SK-N-SH (cell line): ENCODE measurements at regions not wholly inside any gene's neighbourhood (a gene's known extent, or its start where the extent isn't known, plus 50 kb on each side); places are given as distances from the start of the nearest gene placed in this dataset.

ENCODE experiments used
- CTCF ChIA-PET: fragments of 300-600, 350-600 bp; formaldehyde crosslinking; extraction: SDS; loops from one replicate; lab custom pipeline; 2021; lab: Yijun Ruan, JAX
- POLR2A ChIA-PET: fragments of 350-600 bp; sonication (Branson Sonifier 250); formaldehyde crosslinking; extraction: SDS; loops from one replicate; lab custom pipeline; 2020; ENCODE audit warnings: antibody characterized with exemption, inconsistent platforms; lab: Yijun Ruan, JAX
- DNase-seq: peaks from one replicate; pipeline ENCODE4 v3.0.0; 2012
- H2AFZ ChIP-seq: fragments of 200-600 bp; sonication (generic); 2 replicates; pipeline ENCODE4 v1.8.1; 2016; ENCODE audit warnings: antibody characterized with exemption, mild to moderate bottlenecking, low read depth
- H3F3A ChIP-seq: fragments of 200-600 bp; sonication (generic); replicated peaks from 2 replicates; pipeline ENCODE3; 2016; ENCODE audit warnings: antibody characterized with exemption, mild to moderate bottlenecking; ENCODE audit not compliant: insufficient read depth
- H3K27ac ChIP-seq, 2 experiments: fragments of 200-500 bp in 1 of 2; fragments of 200-600 bp in 1 of 2; sonication (Bioruptor generic) in 1 of 2; sonication (generic), shearing (Covaris generic) in 1 of 2; 2 replicates each; pipeline versions ENCODE4 v1.5.1 to v1.6.1; 2014 to 2016; ENCODE audit warnings: low read depth in 2 of 2, inconsistent platforms in 1 of 2, low read length in 1 of 2, mild to moderate bottlenecking in 1 of 2, mixed read lengths in 1 of 2
- H3K27me3 ChIP-seq: fragments of 200-600 bp; sonication (generic), shearing (Covaris generic); 2 replicates; pipeline ENCODE4 v1.6.1; 2016; ENCODE audit warnings: mixed run types; ENCODE audit not compliant: insufficient read depth
- H3K36me3 ChIP-seq, 2 experiments: fragments of 200-500 bp in 1 of 2; fragments of 200-600 bp in 1 of 2; sonication (Bioruptor generic) in 1 of 2; sonication (generic) in 1 of 2; replicated peaks in 1 of 2; 2 replicates each; pipeline versions ENCODE3 to v1.5.1; 2014 to 2016; ENCODE audit warnings: low read length in 1 of 2, mild to moderate bottlenecking in 1 of 2; ENCODE audit not compliant: insufficient read depth in 2 of 2, control insufficient read depth in 1 of 2
- H3K4me1 ChIP-seq, 2 experiments: fragments of 200-500 bp in 1 of 2; fragments of 200-600 bp in 1 of 2; sonication (Bioruptor generic) in 1 of 2; sonication (generic), shearing (Covaris generic) in 1 of 2; 2 replicates each; pipeline versions ENCODE4 v1.5.1 to v1.6.1; 2014 to 2016; ENCODE audit warnings: low read depth in 1 of 2, low read length in 1 of 2, mixed run types in 1 of 2; ENCODE audit not compliant: insufficient read depth in 2 of 2, control insufficient read depth in 1 of 2
- H3K4me2 ChIP-seq: fragments of 200-600 bp; sonication (generic), shearing (Covaris generic); 2 replicates; pipeline ENCODE4 v1.6.1; 2017; ENCODE audit warnings: mixed run types
- H3K4me3 ChIP-seq, 2 experiments: fragments of 200-500 bp in 1 of 2; fragments of 200-600 bp in 1 of 2; sonication (Bioruptor generic) in 1 of 2; sonication (generic), shearing (Covaris generic) in 1 of 2; 2 replicates each; pipeline versions ENCODE4 v1.5.1 to v1.8.1; 2014 to 2016; ENCODE audit warnings: low read depth in 2 of 2, inconsistent platforms in 1 of 2, low read length in 1 of 2, mild to moderate bottlenecking in 1 of 2, mixed read lengths in 1 of 2, moderate library complexity in 1 of 2
- H3K79me2 ChIP-seq: fragments of 200-600 bp; sonication (generic); 2 replicates; pipeline ENCODE4 v1.8.1; 2017; ENCODE audit warnings: mild to moderate bottlenecking; ENCODE audit not compliant: insufficient read depth
- H3K9ac ChIP-seq: fragments of 200-600 bp; sonication (generic); 2 replicates; pipeline ENCODE4 v1.6.1; 2017; ENCODE audit warnings: mixed run types
- H3K9me2 ChIP-seq: fragments of 200-600 bp; sonication (generic); 2 replicates; pipeline ENCODE4 v1.6.1; 2017; ENCODE audit warnings: mixed run types
- H3K9me3 ChIP-seq: fragments of 200-600 bp; sonication (generic); 2 replicates; pipeline ENCODE4 v1.6.1; 2017; ENCODE audit warnings: mixed run types, mild to moderate bottlenecking, moderate library complexity
- H4K20me1 ChIP-seq: fragments of 200-600 bp; sonication (generic); 2 replicates; pipeline ENCODE4 v1.6.1; 2017; ENCODE audit warnings: mild to moderate bottlenecking, mixed run types; ENCODE audit not compliant: insufficient read depth
- EP300 ChIP-seq, 2 experiments: IDR thresholded peaks; 2 replicates each; pipeline versions ENCODE4 v1.4.0 to v1.6.1; 2012; ENCODE audit warnings: borderline replicate concordance in 1 of 2, low read depth in 1 of 2, low read length in 1 of 2
- EZH2phosphoT487 ChIP-seq: fragments of 200-600 bp; sonication (generic); IDR thresholded peaks from 2 replicates; pipeline ENCODE4 v1.6.1; 2017; ENCODE audit warnings: low read depth, mixed run types, mild to moderate bottlenecking, antibody characterized with exemption, moderate library complexity, borderline replicate concordance
- NRF1 ChIP-seq: IDR thresholded peaks from 2 replicates; pipeline ENCODE4 v1.6.1; 2012; ENCODE audit warnings: low read depth, mild to moderate bottlenecking, low read length
- RFX5 ChIP-seq: IDR thresholded peaks from 2 replicates; pipeline ENCODE4 v1.6.1; 2012; ENCODE audit warnings: mild to moderate bottlenecking, improper control_type of control experiment, low read length
- SIN3A ChIP-seq: IDR thresholded peaks from 2 replicates; pipeline ENCODE4 v1.6.1; 2012; ENCODE audit warnings: low read depth, mild to moderate bottlenecking, low read length, moderate library complexity, borderline replicate concordance
- SMC3 ChIP-seq: IDR thresholded peaks from 2 replicates; pipeline ENCODE4 v1.6.1; 2012; ENCODE audit warnings: low read depth, low read length, improper control_type of control experiment
- TCF12 ChIP-seq: IDR thresholded peaks from 2 replicates; pipeline ENCODE4 v1.4.0; 2012
- WGBS: methylation state at CpG from one replicate; pipeline ENCODE4 v1.1.6; 2017; ENCODE audit warnings: low lambda C conversion rate; 5-methylcytosine and 5-hydroxymethylcytosine counted together
- TF ChIP-seq, protein P1 (sequence below): IDR thresholded peaks from 2 replicates; pipeline ENCODE4 v1.6.1; 2012; ENCODE audit warnings: mild to moderate bottlenecking, low read depth, low read length, moderate library complexity
- TF ChIP-seq, protein P2 (sequence below): fragments of 150-350 bp; IDR thresholded peaks from 2 replicates; pipeline ENCODE4 v1.6.1; 2017; ENCODE audit warnings: antibody characterized with exemption, low read length, low read depth, borderline replicate concordance

DNA sequence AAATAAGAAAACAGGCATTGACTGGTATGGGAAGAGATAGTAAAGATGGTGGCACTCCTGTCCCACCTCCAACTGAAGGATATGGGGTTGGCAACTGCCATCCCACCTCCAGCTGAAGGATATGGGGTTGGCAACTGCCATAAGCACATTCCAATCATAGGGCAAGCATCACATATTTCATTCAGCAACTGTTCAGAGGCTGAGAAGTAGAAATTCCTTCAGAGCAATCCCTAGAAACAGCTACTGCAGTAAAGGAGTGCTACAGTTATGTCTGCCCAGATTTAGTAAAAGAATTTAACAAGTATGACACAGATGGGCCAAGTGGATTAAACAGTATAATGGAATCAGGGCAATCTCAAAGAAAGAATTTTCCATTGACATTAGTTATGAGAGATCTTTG, 156.8 kb downstream of the IMPG2 start:
- H3K9ac ChIP-seq = no peak overlapping the region
- no peaks in the 10 kb centered on the region for H3K9me3 ChIP-seq
- H3K4me2 ChIP-seq = no peak overlapping the region
- H2AFZ ChIP-seq = no peak overlapping the region
- POLR2A ChIA-PET = no interaction called here
- H3K36me3 ChIP-seq = no peaks in the 10 kb centered on the region
- peaks cover 9% of the 10 kb centered on the region for H3F3A ChIP-seq
- no peaks in the 10 kb centered on the region; a peak in 1 of 4 replicates for H3K4me1 ChIP-seq
- H3K79me2 ChIP-seq = no peaks in the 10 kb centered on the region
- TF ChIP-seq TCF12 (no peak), EP300 (IDR thresholded peaks at IDR 0.05; ENCODE audit: borderline replicate concordance in 1 of 2, low read depth in 1 of 2, low read length in 1 of 2) (no peak), EZH2phosphoT487 (no peak), SMC3 (no peak), NRF1 (no peak), RFX5 (no peak)
- TF ChIP-seq, protein P1, sequence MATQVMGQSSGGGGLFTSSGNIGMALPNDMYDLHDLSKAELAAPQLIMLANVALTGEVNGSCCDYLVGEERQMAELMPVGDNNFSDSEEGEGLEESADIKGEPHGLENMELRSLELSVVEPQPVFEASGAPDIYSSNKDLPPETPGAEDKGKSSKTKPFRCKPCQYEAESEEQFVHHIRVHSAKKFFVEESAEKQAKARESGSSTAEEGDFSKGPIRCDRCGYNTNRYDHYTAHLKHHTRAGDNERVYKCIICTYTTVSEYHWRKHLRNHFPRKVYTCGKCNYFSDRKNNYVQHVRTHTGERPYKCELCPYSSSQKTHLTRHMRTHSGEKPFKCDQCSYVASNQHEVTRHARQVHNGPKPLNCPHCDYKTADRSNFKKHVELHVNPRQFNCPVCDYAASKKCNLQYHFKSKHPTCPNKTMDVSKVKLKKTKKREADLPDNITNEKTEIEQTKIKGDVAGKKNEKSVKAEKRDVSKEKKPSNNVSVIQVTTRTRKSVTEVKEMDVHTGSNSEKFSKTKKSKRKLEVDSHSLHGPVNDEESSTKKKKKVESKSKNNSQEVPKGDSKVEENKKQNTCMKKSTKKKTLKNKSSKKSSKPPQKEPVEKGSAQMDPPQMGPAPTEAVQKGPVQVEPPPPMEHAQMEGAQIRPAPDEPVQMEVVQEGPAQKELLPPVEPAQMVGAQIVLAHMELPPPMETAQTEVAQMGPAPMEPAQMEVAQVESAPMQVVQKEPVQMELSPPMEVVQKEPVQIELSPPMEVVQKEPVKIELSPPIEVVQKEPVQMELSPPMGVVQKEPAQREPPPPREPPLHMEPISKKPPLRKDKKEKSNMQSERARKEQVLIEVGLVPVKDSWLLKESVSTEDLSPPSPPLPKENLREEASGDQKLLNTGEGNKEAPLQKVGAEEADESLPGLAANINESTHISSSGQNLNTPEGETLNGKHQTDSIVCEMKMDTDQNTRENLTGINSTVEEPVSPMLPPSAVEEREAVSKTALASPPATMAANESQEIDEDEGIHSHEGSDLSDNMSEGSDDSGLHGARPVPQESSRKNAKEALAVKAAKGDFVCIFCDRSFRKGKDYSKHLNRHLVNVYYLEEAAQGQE = no peak
- TF ChIP-seq, all 33 proteins: peak for 0
- Histone ChIP-seq H3K4me3 (no peak overlapping the region), H3K27ac (no peak overlapping the region), H4K20me1 (no peaks in the 10 kb centered on the region), H3K27me3 (no peaks in the 10 kb centered on the region), H3K9me2 (no peaks in the 10 kb centered on the region)
- CTCF ChIA-PET = no interaction called here
- no peak for DNase-seq

DNA sequence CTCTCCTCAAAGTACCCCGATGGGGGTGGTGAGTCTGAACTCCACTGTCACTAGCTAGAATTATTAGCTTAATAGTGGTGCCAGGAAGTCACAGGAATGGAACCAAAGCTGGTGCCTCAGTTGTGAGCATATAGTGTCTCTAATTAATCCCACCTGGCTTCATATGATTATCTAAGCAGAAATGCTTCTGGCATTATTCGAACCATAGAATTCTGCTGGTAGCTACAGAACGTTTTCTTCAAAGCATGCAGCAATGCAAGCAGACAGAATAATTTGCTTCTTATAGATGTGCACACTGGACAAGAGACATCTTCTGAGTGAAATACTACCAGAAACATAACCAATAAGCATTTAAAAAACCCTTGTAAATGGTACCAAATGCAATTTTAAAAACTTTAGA, 160.9 kb downstream of the IMPG2 start:
- Histone ChIP-seq H3K36me3 (no peaks in the 10 kb centered on the region), H3K79me2 (no peaks in the 10 kb centered on the region), H2AFZ (no peak overlapping the region), H4K20me1 (no peaks in the 10 kb centered on the region), H3K27ac (no peak overlapping the region), H3K27me3 (no peaks in the 10 kb centered on the region), H3K4me1 (no peaks in the 10 kb centered on the region; a peak in 1 of 4 replicates), H3K9me2 (no peaks in the 10 kb centered on the region), H3K9ac (no peak overlapping the region), H3K4me2 (no peak overlapping the region), H3K9me3 (no peaks in the 10 kb centered on the region), H3K4me3 (no peak overlapping the region), H3F3A (peaks cover 9% of the 10 kb centered on the region)
- 82% methylated on average over 3 of the region's 3 CpGs for WGBS
- TF ChIP-seq, protein P2, sequence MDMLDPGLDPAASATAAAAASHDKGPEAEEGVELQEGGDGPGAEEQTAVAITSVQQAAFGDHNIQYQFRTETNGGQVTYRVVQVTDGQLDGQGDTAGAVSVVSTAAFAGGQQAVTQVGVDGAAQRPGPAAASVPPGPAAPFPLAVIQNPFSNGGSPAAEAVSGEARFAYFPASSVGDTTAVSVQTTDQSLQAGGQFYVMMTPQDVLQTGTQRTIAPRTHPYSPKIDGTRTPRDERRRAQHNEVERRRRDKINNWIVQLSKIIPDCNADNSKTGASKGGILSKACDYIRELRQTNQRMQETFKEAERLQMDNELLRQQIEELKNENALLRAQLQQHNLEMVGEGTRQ = no peak
- TF ChIP-seq RFX5 = no peak
- TF ChIP-seq SIN3A = no peak
- ChIA-PET CTCF (interaction anchor here (0.8 kb wide), 1 partner anchor 69 kb away, joined by 3 read pairs; no protein-coding TSS in a partner anchor), POLR2A (no interaction called here)
- no peak for DNase-seq
